ENCODE measurements at regions not wholly inside any gene's neighbourhood (a gene's known extent, or its start where the extent isn't known, plus 50 kb on each side); places are given as distances from the start of the nearest gene placed in this dataset.

- TF ChIP-seq CTCF (IDR thresholded peaks at IDR 0.05; ENCODE audit: insufficient read depth, low read length, poor library complexity, severe bottlenecking) (no peak), EZH2phosphoT487 (conservative IDR thresholded peaks at IDR 0.05; ENCODE audit: low read length) (no peak)
Observed at GRCh38 chr5:1723476-1723875, 76.2 kb downstream of the MRPL36 start.
